ENCODE measurements at regions not wholly inside any gene's neighbourhood (a gene's known extent, or its start where the extent isn't known, plus 50 kb on each side); places are given as distances from the start of the nearest gene placed in this dataset.

GRCh38 chr1:29732453-29732852, 496.1 kb downstream of the PTPRU start:
- intact Hi-C loops (cut with micrococcal nuclease; ENCODE audit: unreplicated experiment) (no loop called here), in situ Hi-C loops (cut with HindIII; ENCODE audit: extremely low pct_ligation_motif_present, low pct_unique_long_range_greater_than_20kb) (no loop called here)
- 4% methylated on average over 3 of the region's 3 CpGs for WGBS (ENCODE audit: low lambda C conversion rate)
- no peak overlapping the region for H3K4me2 ChIP-seq (ENCODE audit: low read depth, low read length)
- H3K9me3 ChIP-seq (ENCODE audit: low read length): no peaks in the 10 kb centered on the region
- ATAC-seq (no peak), DNase-seq (ENCODE audit: low spot score) (no peak), FAIRE-seq (no peak)
- no peaks in the 10 kb centered on the region for H3K27me3 ChIP-seq (ENCODE audit: control insufficient read depth in 1 of 2, insufficient read depth in 2 of 2, low read length in 2 of 2)
- H2AFZ ChIP-seq (ENCODE audit: low read length): no peak overlapping the region
- H3K36me3 ChIP-seq (replicated peaks in 1 of 2; ENCODE audit: control insufficient read depth in 1 of 2, insufficient read depth in 2 of 2, low read length in 2 of 2): no peaks in the 10 kb centered on the region
- H3K79me2 ChIP-seq (ENCODE audit: insufficient read depth, low read length): no peaks in the 10 kb centered on the region
- H3K4me3 ChIP-seq (replicated peaks in 1 of 3; ENCODE audit: insufficient read depth in 1 of 3, low read depth in 2 of 3, low read length in 3 of 3): no peak overlapping the region
- ChIA-PET CTCF (ENCODE audit: low intra/inter-chr PET ratio, low total read pairs) (no interaction called here), POLR2A (no interaction called here)
- no peak for TF ChIP-seq HDAC6 (IDR thresholded peaks at IDR 0.05; ENCODE audit: low read depth, low read length)
- no peak for TF ChIP-seq U2AF2 (IDR thresholded peaks at IDR 0.05; ENCODE audit: low read depth, low read length)
- no peak for TF ChIP-seq SMARCC2 (IDR thresholded peaks at IDR 0.05)
- TF ChIP-seq ZMYM3 (CRISPR knock-in tag; IDR thresholded peaks at IDR 0.05): no peak
- no peak for TF ChIP-seq MTF2 (CRISPR knock-in tag; IDR thresholded peaks at IDR 0.05; ENCODE audit: borderline replicate concordance)
- TF ChIP-seq ZNF878 (CRISPR knock-in tag; IDR thresholded peaks at IDR 0.05): no peak
- no peak for TF ChIP-seq SIX1 (CRISPR knock-in tag; IDR thresholded peaks at IDR 0.05; ENCODE audit: borderline replicate concordance)
- BruUV-seq (replicated peaks): no TSS peak
- no peaks in the 10 kb centered on the region for H4K20me1 ChIP-seq (ENCODE audit: insufficient read depth, low read length)
- no peaks in the 10 kb centered on the region for H3K4me1 ChIP-seq (ENCODE audit: insufficient read depth, low read length)
- H3K27ac ChIP-seq (ENCODE audit: extremely low read length, insufficient read depth, low read length): no peak overlapping the region
- no peak overlapping the region for H3K9ac ChIP-seq (ENCODE audit: insufficient read depth, low read depth, low read length)

GRCh38 chr1:29730623-29731022, 494.3 kb downstream of the PTPRU start:
- in situ Hi-C loops (cut with HindIII; ENCODE audit: extremely low pct_ligation_motif_present, low pct_unique_long_range_greater_than_20kb): no loop called here
- Histone ChIP-seq H3K36me3 (replicated peaks in 1 of 2; ENCODE audit: control insufficient read depth in 1 of 2, insufficient read depth in 2 of 2, low read length in 2 of 2) (no peaks in the 10 kb centered on the region), H3K9me3 (ENCODE audit: low read length) (no peaks in the 10 kb centered on the region), H3K4me2 (ENCODE audit: low read depth, low read length) (no peak overlapping the region), H3K27me3 (ENCODE audit: control insufficient read depth in 1 of 2, insufficient read depth in 2 of 2, low read length in 2 of 2) (no peaks in the 10 kb centered on the region), H3K4me3 (replicated peaks in 1 of 3; ENCODE audit: insufficient read depth in 1 of 3, low read depth in 2 of 3, low read length in 3 of 3) (no peak overlapping the region), H3K79me2 (ENCODE audit: insufficient read depth, low read length) (no peaks in the 10 kb centered on the region), H3K9ac (ENCODE audit: insufficient read depth, low read depth, low read length) (no peak overlapping the region), H3K4me1 (ENCODE audit: insufficient read depth, low read length) (no peaks in the 10 kb centered on the region), H4K20me1 (ENCODE audit: insufficient read depth, low read length) (no peaks in the 10 kb centered on the region), H3K27ac (ENCODE audit: extremely low read length, insufficient read depth, low read length) (no peak overlapping the region), H2AFZ (ENCODE audit: low read length) (no peak overlapping the region)
- FAIRE-seq (no peak), ATAC-seq (no peak), DNase-seq (ENCODE audit: low spot score) (no peak)
- 0% methylated on average over 3 of the region's 5 CpGs for WGBS (ENCODE audit: low lambda C conversion rate)
- ChIA-PET POLR2A (no interaction called here), CTCF (ENCODE audit: low intra/inter-chr PET ratio, low total read pairs) (no interaction called here)
- intact Hi-C loops (cut with micrococcal nuclease; ENCODE audit: unreplicated experiment): no loop called here
- no TSS peak for BruUV-seq (replicated peaks)
- TF ChIP-seq KAT2B (IDR thresholded peaks at IDR 0.05; ENCODE audit: borderline replicate concordance, low read depth, low read length) (no peak), ZNF550 (CRISPR knock-in tag; IDR thresholded peaks at IDR 0.05; ENCODE audit: borderline replicate concordance) (no peak), NFIB (CRISPR knock-in tag; IDR thresholded peaks at IDR 0.05; ENCODE audit: borderline replicate concordance) (no peak), NR2F1 (CRISPR knock-in tag; IDR thresholded peaks at IDR 0.05) (no peak), SOX13 (IDR thresholded peaks at IDR 0.05) (no peak), SOX13 (CRISPR knock-in tag; conservative IDR thresholded peaks at IDR 0.05 in 1 of 2, IDR thresholded peaks at IDR 0.05 in 1 of 2) (no peak), REST (IDR thresholded peaks at IDR 0.05; ENCODE audit: borderline replicate concordance in 1 of 2, low read depth in 1 of 2, low read length in 2 of 2) (no peak), MTF1 (CRISPR knock-in tag; IDR thresholded peaks at IDR 0.05) (no peak), GTF3A (CRISPR knock-in tag; conservative IDR thresholded peaks at IDR 0.05) (no peak)
